NCI-H226 (cell line): ENCODE measurements at regions not wholly inside any gene's neighbourhood (a gene's known extent, or its start where the extent isn't known, plus 50 kb on each side); places are given as distances from the start of the nearest gene placed in this dataset.
"Not testable (repeated sequence)": the region's sequence is repeated elsewhere in the genome, so short reads cannot be mapped to it uniquely, and the experiment has no call there.

Source experiments
- DNase-seq: peaks from one replicate; pipeline ENCODE4 v3.0.0-alpha.2; 2015

DNA sequence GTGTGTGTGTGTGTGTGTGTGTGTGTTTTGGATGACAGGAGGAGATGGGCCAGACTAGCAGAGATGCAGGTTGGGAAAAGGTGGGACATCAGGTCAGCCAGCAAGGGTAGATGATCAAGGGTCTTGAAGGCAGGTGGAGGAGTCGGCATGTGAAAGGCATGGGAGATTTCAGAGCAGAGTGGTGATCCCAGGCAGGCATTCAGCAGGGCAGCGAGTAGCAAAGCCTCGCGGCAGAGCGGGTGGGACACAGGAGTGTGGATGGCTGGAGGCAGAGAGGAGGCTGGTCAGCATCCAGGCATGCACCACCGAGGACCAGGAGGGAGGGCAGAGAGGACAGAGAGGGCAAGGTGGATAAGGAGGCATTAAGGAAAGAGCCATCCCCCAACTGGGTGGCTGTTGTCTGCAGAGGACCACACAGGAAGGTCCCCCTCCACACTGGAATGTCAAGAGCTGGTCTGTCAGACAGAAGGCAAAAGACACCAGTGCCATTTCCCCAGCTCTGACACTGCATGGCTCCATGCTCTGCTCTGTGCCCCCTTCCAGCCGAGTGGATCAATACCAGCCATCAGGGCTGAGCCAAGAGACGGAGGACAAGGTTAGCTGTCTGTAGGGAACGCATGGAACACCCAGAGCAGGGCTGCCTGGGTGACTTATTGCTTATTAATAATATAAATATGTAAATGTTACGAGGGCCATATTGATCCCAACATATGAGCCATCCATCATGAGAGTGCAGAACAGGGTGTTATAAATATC lies 74.8 kb upstream of the RPL38 start:
- no peak for DNase-seq

DNA sequence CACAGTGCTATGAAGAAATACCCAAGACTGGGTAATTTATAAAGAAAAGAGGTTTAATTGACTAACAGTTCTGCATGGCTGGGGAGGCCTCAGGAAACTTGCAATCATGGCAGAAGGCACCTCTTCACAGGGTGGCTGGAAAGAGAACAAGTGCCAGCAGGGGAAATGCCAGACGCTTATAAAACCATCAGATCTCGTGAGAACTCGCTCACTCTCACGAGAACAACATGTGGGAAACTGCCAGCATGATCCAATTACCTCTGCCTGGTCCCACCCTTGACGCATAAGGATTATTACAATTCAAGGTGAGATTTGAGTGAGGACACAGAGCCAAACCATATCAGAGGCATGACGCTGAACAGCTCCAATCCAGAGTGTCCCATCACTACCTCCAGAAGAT lies 73.7 kb upstream of the RPL38 start:
- DNase-seq: not testable (repeated sequence)

DNA sequence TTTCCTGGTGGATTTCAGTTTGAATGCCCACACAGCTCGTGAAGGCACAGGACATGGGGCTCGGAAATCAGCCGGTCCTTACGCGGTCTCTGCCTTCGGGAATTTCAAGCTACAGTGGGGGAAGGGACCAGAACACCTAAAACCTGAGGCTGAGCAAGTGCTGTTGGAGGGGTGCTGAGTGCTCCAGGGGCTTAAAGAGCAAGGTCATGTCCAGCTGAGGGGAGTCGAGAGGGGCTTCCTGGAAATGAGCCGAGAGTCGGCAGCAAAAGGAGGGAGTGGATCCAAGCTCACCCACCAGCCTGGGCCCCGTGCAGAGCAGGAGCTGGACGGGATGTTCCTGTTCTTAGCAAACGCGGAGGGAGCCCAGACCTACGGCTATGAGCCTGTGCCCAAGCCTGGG lies 73.2 kb upstream of the RPL38 start:
- DNase-seq: no peak

DNA sequence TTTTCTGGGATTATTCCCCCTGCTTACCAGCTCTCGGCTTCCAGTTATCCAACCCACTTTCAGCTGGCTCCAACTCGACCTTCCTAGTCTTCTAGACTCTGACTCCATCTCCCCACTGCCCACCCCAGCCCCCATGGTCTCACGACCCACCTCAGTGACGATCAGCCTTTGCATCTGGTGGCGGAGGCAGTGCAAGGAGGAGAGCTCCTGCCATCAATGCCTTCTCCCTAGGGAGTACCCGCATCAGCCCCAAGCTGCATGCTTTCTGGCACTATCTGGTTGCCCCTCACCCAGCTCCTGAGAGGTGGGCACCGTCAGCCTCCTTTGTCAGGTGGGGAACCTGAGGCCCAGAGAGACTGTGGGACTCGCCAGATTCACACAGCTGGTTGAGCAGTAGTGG lies 72.6 kb upstream of the RPL38 start:
- no peak for DNase-seq

DNA sequence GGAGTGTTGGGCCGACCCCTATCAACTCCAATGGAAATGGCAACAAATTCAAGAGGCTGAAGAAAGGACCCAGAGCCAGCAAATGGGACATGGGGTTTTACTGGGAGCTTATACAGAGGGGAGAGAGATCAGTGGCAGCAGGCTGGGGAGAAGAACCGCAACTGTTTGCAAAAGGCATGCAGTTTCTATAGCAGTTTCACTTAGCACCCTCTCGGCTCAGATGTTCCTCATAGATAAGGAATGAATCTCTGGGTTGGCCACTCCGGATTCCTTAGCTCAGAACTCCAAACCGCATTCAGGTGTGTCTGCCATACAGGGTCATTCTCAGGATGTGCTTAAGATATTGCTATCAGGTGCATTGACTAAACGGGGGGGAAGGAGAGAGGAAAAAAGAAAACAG lies 71.1 kb upstream of the RPL38 start:
- DNase-seq: no peak

DNA sequence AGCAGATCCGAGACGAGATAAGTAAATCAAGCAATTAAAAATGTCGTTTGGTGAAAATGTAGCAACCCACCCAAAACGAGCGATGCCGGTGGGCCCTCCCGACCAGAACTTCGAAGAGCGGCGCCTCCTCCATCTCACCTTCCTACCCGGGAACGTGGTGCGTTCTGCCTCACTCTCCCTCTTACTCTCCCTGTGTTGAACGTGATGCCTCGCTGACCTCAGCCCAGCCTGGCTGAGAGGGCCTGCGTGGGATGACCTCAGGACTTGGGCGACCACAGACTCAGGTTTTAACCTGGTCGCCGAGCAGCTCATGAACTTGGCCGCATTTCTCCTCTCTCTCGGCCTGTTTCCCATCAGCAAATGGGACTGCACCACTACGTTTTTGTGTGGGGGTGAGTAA lies 69.7 kb upstream of the RPL38 start:
- no peak for DNase-seq

DNA sequence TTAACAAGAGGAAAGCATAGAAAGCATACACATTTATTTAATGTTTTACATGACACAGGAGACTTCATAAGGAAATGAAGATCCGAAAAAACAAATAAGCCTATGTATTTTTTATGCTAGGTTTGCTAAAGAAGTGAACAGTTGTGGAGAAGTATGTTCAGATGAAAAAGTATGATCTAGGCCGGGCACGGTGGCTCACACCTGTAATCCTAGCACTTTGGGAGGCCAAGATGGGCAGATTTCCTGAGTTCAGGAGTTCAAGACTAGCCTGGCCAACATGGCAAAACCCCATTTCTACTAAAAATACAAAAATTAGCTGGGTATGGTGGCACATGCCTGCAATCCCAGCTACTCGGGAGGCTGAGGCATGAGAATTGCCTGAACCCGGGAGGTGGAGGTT lies 69.2 kb upstream of the RPL38 start:
- DNase-seq: not testable (repeated sequence)

DNA sequence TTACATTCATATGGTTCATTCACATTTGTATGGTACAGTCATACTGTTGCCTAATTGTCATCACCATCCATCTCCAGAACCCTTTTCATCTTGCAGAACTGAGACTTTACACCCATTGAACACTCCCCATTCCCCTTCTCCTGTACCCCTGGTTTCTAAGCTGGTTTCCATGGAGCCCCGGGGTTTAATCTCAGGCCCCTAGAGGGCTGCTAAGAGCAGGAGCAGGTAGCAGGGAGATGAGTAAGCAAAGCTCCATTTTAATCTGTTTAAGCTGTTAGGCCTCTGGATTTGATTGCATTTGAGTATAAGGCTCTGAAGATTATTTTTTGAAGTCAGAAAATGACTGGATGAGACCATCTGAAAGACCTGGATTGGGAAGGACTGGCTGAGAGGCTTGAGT lies 68.5 kb upstream of the RPL38 start:
- DNase-seq: no peak

DNA sequence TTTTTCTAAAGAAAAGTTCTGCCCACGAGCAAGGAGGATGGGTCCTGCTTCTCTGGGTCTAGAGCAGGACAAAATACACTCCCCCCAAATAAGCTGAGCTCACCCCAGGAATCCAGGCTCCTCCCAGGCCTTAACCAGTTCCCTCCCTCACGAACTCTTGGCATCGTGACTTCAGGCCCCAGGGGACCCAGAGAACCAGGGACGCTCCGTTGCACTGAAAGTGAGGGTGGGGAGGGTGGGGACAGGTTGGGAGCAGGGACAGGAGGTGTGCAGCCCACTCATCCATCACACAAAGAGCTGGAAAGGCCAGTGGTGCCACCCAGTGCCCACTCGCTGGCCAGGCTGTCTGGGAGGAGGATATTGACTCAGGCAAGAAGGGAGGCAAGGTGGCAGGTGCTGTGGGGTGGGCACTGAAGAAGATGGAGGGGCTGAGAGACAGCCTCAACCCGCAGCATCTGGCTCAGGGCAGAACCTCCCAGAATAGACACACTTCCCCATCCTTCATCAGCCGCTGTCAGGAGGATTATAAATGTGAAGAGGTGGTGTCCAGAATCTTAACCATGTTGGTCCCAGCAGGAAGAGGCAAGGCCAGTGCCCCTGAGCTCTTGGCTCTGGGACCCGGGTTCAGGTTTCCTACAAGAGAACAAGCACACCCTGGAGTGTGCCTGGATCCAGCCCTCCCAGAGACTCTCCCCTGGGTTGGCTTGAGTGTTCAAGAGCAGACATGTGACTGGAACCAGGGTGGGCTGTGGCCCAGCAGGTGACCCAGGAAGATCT lies 67.9 kb upstream of the RPL38 start:
- no peak for DNase-seq

DNA sequence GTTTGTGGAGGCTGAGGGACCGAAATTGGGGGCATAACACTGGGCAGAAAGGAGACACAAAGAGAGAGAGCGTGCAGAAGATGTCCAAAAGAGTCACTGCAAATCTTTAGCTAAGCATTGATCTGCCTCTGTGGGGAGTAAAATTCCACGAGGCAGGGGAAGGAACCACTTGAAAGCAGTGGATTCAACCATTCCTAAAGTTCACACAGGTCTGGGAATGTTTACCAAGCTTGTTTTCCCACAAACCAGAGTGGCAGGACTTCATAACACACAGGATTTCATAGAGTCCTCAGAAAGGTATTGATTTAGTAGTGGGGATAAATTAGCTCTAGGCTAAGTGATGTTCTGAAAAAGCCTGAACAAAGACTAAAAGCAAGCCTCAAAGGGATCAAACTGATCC lies 66.1 kb upstream of the RPL38 start:
- no peak for DNase-seq

DNA sequence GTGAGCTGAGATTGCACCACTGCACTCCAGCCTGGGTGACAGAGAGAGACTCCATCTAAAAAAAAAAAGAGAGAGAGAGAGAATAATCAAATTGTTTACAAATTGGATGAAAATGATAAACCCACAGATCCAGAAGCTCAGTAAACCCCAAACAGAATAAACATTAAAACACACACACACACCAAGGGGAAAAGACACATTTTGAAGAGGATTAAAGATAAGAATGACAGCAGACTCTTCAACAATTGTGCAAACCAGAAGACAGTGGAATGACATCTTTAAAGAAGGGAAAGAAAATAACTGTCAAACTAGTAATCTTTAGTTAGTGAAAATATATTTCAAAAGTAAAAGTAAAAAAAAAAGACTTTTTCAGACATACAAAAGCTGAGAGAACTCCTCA lies 64.4 kb upstream of the RPL38 start:
- no peak for DNase-seq

DNA sequence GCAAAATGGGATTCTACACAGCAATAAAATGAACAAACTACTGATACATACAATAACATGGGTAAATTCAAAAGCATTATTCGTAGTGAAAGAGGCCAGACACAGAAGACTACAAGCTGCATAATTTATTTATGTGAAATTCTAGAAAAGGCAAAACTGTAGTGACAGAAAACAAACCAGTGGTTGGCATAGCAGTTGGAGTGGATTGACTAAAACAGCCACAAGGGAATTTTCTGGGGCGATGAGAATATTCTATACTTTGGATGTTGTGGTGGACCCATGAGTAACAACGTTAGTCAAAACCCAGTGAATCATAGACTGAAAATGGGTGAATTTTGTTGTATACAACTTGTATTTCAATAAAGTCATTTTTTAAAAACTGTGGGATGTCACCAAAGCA lies 63.2 kb upstream of the RPL38 start:
- no peak for DNase-seq

DNA sequence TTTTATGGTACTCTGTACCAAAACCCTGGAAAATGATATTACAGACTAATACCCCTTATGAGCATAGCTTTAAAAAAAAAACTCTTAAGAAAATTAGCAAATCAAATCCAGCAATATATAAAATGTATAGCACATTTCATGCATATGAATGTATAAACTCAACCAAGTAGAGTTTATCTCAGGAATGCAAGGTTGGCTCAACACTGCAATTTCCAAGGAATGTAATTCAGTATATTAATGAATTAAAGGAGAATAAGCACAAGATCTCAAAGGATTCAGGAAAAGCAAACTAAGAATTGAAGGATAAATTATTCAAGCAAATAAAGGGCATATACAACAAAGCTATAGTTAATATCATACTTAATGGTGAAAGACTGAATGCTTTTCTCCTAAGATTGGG lies 61.9 kb upstream of the RPL38 start:
- no peak for DNase-seq

DNA sequence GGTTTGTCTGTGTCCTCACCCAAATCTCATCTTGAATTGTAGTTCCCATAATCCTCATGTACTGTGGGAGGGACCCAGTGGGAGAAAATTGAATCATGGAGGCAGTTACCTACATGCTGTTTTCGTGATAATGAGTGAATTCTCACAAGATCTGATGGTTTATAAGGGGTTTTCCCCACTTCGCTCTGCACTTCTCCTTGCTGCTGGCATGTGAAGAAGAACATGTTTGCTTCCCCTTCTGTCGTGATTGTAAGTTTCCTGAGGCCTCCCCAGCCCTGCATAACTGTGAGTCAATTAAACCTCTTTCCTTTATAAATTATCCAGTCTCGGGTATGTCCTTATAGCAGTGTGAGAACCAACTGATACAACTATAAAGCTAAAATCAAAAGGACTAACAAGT lies 60.2 kb upstream of the RPL38 start:
- DNase-seq: not testable (repeated sequence)

DNA sequence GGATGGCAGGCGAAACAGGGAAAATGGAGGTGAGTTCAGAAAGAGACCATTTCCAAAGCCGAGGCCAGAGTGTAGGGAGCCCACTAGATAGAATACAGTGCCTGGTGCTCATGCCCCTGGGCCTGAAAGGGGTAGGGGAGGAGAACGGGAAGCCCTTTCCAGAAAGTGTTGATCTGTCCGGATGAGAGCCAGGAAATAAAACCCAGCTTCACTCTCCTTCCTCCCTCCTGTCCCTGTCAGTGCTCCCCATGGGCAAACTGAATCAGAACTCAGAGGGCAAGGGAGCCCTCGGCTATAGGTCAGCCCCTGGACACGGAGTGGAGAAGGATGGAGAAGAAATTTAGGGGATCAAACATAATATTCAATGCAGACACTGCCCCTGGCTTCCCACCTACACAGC lies 57.7 kb upstream of the RPL38 start:
- DNase-seq: no peak

DNA sequence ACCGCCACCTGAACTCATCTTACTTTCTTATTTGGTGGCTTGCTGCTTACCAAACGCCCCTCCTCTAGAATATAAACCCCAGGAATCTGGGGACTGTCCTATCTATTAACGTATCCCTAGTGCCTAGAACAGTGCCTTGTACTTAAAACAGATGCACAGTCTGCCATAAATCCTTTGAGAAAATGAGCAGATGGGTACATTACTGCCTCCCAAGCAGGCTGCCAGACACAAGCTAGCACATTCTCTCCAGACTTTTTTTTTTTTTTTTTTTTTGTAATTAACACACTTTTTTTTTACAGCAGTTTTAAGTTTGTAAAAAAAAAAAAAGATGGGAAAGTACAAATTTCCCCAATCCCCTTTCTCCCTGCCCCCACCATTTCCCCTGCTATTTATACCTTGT lies 57.3 kb upstream of the RPL38 start:
- no peak for DNase-seq

DNA sequence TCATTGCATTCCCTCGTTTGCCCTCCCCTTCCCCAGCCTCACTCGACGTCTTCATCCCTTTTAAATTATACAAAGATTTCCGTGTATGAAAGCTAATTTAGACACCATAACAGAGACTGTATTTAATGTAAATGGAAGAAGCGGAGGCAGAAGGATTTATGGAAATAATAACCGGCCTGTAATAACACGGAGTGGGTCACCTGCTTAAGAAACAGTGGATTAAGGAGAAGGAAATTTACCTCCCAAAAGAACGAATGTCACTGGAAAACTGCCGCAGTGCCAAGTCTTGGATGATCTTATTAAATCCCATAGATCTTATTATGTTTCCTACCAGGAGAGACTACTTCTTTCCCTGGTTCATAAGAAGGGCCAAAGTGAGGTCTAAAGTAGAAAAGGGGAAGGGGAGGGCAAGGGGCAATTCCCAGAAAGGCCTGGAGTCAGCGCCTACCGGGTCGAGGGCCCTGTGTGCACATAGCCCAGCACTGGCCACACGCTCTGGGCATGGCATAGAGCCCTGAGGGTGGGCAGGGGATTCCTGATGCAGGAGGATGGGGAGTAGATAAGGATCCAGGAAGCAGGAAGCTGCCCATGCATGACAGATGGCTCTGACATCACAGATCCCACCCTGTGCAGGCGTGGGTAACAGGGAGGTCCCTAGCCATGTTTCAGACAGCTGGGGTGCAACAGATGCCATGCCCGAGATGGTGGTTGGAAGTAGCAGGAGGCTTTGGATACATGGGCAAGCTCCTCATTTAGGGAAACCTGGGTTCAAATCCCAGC lies 56.2 kb upstream of the RPL38 start:
- DNase-seq: no peak

DNA sequence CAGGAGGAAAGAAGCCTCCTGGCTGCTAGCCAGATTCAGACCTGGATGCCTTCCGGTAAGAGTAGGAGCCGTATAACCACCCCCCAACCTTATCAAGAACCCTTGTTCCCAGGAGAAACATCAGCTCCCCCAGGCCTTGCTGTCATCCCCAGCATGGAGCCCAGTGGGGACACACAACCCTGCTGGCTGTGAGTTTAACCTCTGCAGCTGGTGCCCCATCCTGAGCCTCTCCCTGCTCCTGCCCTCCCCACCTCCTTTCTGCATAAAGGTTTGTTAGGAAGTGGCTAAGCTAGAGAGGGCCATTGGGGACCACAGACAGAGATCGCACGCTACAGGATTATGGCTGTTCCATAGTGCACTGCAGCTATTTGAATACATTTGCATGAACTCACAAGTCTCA lies 55.5 kb upstream of the RPL38 start:
- no peak for DNase-seq

DNA sequence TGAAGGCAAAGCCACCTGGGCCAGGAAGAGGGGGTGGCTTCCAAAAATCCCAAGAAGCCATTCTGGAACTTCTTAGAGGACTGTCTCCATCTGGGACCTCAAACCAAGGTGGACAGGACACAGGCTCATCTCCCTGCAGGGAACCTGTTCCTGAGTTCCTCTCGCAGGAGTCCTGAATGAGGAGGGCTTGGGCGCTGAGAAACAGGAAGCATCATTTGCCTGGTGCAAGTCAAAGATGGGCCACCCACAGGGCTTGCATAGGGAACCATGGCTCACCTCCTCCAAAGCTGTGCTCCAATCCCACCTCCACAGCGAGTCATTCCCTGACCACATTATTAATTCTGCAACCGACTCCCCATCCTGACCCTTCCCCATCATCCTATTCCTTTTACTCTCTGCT lies 55.0 kb upstream of the RPL38 start:
- DNase-seq: no peak

DNA sequence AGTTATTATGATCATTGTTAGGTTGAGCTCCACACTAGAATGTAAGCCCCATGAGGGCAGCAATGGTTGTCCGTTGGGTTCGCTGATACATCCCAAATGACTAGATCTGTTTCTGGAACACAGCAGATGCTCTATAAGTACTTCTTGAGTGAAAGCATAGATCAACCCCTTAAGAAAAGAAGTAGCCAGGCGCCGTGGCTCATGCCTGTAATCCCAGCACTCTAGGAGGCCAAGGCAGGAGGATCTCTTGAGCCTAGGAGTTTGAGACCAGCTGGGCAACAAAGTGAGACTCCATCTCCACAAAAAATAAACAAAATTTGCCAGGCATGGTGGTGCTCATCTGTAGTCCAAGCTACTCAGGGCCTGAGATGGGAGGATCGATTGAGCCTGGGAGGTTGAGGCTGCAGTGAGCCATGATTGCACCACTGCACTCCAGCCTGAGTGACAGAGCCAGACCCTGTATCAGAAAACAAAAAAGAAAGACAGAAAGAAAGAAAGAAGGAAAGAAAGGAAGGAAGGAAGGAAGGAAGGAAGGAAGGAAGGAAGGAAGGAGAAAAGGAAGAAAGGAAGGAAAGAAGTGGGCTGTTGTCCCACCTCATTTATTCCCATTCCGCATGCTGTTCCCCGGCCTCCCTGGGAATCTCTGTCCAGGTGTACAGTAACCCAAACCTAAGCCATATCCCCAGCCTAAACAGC lies 54.4 kb upstream of the RPL38 start:
- no peak for DNase-seq

DNA sequence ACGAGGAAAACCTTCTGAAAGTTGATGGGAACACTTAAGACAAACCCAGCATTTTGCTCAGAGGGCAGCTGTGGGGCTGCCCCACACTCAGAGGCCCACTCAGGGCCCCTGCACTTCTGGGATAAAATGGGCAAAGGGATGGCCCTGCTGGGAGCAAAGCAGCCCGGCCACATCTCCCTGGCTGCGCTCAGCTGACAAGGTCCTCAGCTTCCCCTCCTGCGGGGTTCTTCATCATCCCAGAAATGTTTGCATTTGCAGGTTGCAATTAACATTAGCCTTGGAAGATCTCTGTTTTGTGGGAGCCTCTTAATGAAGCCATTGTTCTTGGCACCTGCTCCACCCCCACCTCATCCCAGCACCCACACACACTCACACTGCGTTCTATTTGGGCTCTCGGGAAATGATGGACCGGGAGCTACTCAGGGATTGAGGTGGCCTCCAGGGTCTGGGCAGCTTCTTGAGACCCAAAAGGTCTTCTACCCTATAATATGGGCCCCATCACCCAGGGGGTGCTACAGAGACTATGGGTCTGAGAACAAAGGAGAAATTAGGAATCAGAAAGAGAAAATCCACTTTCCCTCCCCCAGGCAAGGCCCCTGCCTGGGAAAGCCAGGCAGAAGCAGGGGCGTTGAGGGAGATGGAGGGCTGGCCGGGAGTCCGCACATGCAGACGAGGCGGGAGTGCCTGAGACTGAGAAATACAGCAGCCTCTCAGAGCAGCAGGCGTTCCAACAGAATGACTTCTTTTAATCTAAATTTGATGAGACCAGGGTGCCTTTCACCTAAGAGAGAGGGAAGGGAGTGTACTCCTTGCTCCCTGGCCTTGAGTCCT lies 53.7 kb upstream of the RPL38 start:
- DNase-seq: no peak

DNA sequence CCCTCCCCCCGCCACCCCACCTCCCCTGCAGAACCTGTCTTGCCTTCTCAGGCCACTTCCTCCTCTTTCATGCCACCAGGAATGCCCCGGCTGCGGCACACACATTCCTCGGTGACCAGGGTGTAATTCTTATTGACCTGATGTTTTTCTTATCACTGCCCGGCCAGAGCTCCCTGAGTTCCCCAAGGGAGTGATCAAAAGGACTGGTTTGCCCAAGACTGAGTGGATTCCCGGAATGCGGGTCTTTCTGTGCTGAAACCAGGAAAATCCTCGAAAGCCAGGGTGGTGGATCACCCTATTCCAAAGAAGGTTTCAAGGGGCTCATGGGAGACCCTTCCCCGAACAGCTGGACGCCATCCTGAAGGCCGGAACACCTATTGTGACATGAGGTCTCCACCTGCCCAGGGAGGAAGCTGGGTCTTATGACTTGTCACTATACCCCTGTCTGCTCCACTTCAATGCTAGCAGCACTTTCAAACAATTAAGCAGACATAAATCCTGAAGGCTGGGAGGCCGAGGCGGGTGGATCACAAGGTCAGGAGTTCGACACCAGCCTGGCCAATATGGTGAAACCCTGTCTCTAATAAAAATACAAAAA lies 53.0 kb upstream of the RPL38 start:
- DNase-seq: no peak
